B cell (primary cell): ENCODE measurements at regions not wholly inside any gene's neighbourhood (a gene's known extent, or its start where the extent isn't known, plus 50 kb on each side); places are given as distances from the start of the nearest gene placed in this dataset.

ENCODE experiments used
- CTCF ChIP-seq: fragments of 200-600 bp; IDR thresholded peaks from one replicate; pipeline ENCODE4 v1.8.0; 2022; ENCODE audit warnings: antibody characterized with exemption, mild to moderate bottlenecking
- EZH2 ChIP-seq: IDR thresholded peaks from 2 replicates; pipeline ENCODE4 v1.6.1; 2012; ENCODE audit warnings: borderline replicate concordance, low read depth, mild to moderate bottlenecking, moderate library complexity, low read length; ENCODE audit not compliant: insufficient read depth, poor library complexity, severe bottlenecking

GRCh38 chr14:86654558-86655184, 1124.7 kb downstream of the FLRT2 start:
- TF ChIP-seq EZH2 = no peak
- peak; percentile 32 for TF ChIP-seq CTCF
